ENCODE measurements at regions not wholly inside any gene's neighbourhood (a gene's known extent, or its start where the extent isn't known, plus 50 kb on each side); places are given as distances from the start of the nearest gene placed in this dataset.

- Mint-ChIP-seq H3K4me3 (no peak overlapping the region), H3K27me3 (ENCODE audit: low read depth) (no peaks in the 10 kb centered on the region), H3K9me3 (peaks cover 6% of the 10 kb centered on the region), H3K4me1 (no peaks in the 10 kb centered on the region), H3K27ac (ENCODE audit: unreplicated experiment) (no peak overlapping the region), H3K36me3 (ENCODE audit: low read depth) (no peaks in the 10 kb centered on the region)
- DNase-seq (ENCODE audit: low read depth, low spot score), result no peak
- no peak for TF ChIP-seq CTCF (conservative IDR thresholded peaks at IDR 0.05)
These were observed 162.5 kb upstream of the TLE4 start for GRCh38 chr9:79409182-79409823.

- Mint-ChIP-seq H3K27ac (ENCODE audit: unreplicated experiment) (no peak overlapping the region), H3K36me3 (ENCODE audit: low read depth) (peaks cover 21% of the 10 kb centered on the region), H3K4me1 (no peaks in the 10 kb centered on the region), H3K27me3 (ENCODE audit: low read depth) (no peaks in the 10 kb centered on the region), H3K9me3 (peaks cover 22% of the 10 kb centered on the region), H3K4me3 (no peak overlapping the region)
- no peak for TF ChIP-seq CTCF (conservative IDR thresholded peaks at IDR 0.05)
- no peak for DNase-seq (ENCODE audit: low read depth, low spot score)
These were observed 145.9 kb upstream of the TLE4 start for GRCh38 chr9:79425840-79426239.

- Mint-ChIP-seq H3K9me3 (peaks cover 15% of the 10 kb centered on the region), H3K36me3 (ENCODE audit: low read depth) (peaks cover 18% of the 10 kb centered on the region), H3K27ac (ENCODE audit: unreplicated experiment) (no peak overlapping the region), H3K4me1 (no peaks in the 10 kb centered on the region), H3K27me3 (ENCODE audit: low read depth) (no peaks in the 10 kb centered on the region), H3K4me3 (no peak overlapping the region)
- no peak for DNase-seq (ENCODE audit: low read depth, low spot score)
- no peak for TF ChIP-seq CTCF (conservative IDR thresholded peaks at IDR 0.05)
These were observed 143.3 kb upstream of the TLE4 start for GRCh38 chr9:79428422-79428821.

GRCh38 chr9:79430619-79431018 is 141.1 kb upstream of the TLE4 start:
- DNase-seq (ENCODE audit: low read depth, low spot score), result no peak
- peaks cover 11% of the 10 kb centered on the region for H3K36me3 Mint-ChIP-seq (ENCODE audit: low read depth)
- H3K4me3 Mint-ChIP-seq, result no peak overlapping the region
- no peaks in the 10 kb centered on the region for H3K27me3 Mint-ChIP-seq (ENCODE audit: low read depth)
- TF ChIP-seq CTCF (conservative IDR thresholded peaks at IDR 0.05), result no peak
- no peaks in the 10 kb centered on the region for H3K4me1 Mint-ChIP-seq
- no peak overlapping the region for H3K27ac Mint-ChIP-seq (ENCODE audit: unreplicated experiment)
- peaks cover 7% of the 10 kb centered on the region for H3K9me3 Mint-ChIP-seq

GRCh38 chr9:79431019-79431679 is 140.6 kb upstream of the TLE4 start:
- H3K9me3 Mint-ChIP-seq, result peaks cover 4% of the 10 kb centered on the region
- H3K4me1 Mint-ChIP-seq, result no peaks in the 10 kb centered on the region
- peaks cover 7% of the 10 kb centered on the region for H3K36me3 Mint-ChIP-seq (ENCODE audit: low read depth)
- DNase-seq (ENCODE audit: low read depth, low spot score), result no peak
- TF ChIP-seq CTCF (conservative IDR thresholded peaks at IDR 0.05), result no peak
- no peaks in the 10 kb centered on the region for H3K27me3 Mint-ChIP-seq (ENCODE audit: low read depth)
- H3K27ac Mint-ChIP-seq (ENCODE audit: unreplicated experiment), result no peak overlapping the region
- H3K4me3 Mint-ChIP-seq, result no peak overlapping the region

All from neural crest cell (in vitro differentiated cells).